NCI-H1417 (cell line): ENCODE measurements at regions not wholly inside any gene's neighbourhood (a gene's known extent, or its start where the extent isn't known, plus 50 kb on each side); places are given as distances from the start of the nearest gene placed in this dataset.

Experiments used
- DNase-seq, 3 experiments: peaks; one replicate each; lab custom pipeline; 2025; lab: John Stamatoyannopoulos, UW

GRCh38 chr15:97479957-97480356, 480.5 kb upstream of the ARRDC4 start:
- no peak for DNase-seq

- peak in 1 of 3 experiments; percentile 55 for DNase-seq
These were observed 478.0 kb upstream of the ARRDC4 start for GRCh38 chr15:97482521-97482920.

GRCh38 chr15:97483232-97483631, 477.3 kb upstream of the ARRDC4 start:
- DNase-seq, result no peak

- DNase-seq, result no peak
These were observed 470.1 kb upstream of the ARRDC4 start for GRCh38 chr15:97490429-97490828.

- DNase-seq, result no peak
These were observed 459.2 kb upstream of the ARRDC4 start for GRCh38 chr15:97501291-97501690.

- DNase-seq, result no peak
These were observed 458.5 kb upstream of the ARRDC4 start for GRCh38 chr15:97502038-97502437.

- DNase-seq, result no peak
These were observed 456.3 kb upstream of the ARRDC4 start for GRCh38 chr15:97504031-97504792.

GRCh38 chr15:97517737-97518136, 442.8 kb upstream of the ARRDC4 start:
- DNase-seq, result no peak

GRCh38 chr15:97520689-97521088, 439.8 kb upstream of the ARRDC4 start:
- no peak for DNase-seq

GRCh38 chr15:97521381-97522285, 438.9 kb upstream of the ARRDC4 start:
- DNase-seq, result peak in 1 of 3 experiments; percentile 27

- DNase-seq, result no peak
These were observed 438.2 kb upstream of the ARRDC4 start for GRCh38 chr15:97522347-97522746.

- DNase-seq, result no peak
These were observed 434.7 kb upstream of the ARRDC4 start for GRCh38 chr15:97525809-97526208.

GRCh38 chr15:97528238-97528637, 432.3 kb upstream of the ARRDC4 start:
- DNase-seq, result no peak

GRCh38 chr15:97545799-97546198, 414.7 kb upstream of the ARRDC4 start:
- DNase-seq, result no peak

GRCh38 chr15:97547381-97547780, 413.1 kb upstream of the ARRDC4 start:
- DNase-seq, result peak in 2 of 3 experiments; percentile 41 to 84

GRCh38 chr15:97561529-97561928, 399.0 kb upstream of the ARRDC4 start:
- no peak for DNase-seq

GRCh38 chr15:97563516-97563915, 397.0 kb upstream of the ARRDC4 start:
- no peak for DNase-seq

GRCh38 chr15:97566961-97567360, 393.5 kb upstream of the ARRDC4 start:
- DNase-seq, result peak in 1 of 3 experiments; percentile 32

- no peak for DNase-seq
These were observed 393.1 kb upstream of the ARRDC4 start for GRCh38 chr15:97567411-97567810.

- DNase-seq, result no peak
These were observed 383.4 kb upstream of the ARRDC4 start for GRCh38 chr15:97576929-97577645.

GRCh38 chr15:97585408-97585807, 375.1 kb upstream of the ARRDC4 start:
- DNase-seq, result no peak

- no peak for DNase-seq
These were observed 367.7 kb upstream of the ARRDC4 start for GRCh38 chr15:97592778-97593177.
